ENCODE measurements at regions not wholly inside any gene's neighbourhood (a gene's known extent, or its start where the extent isn't known, plus 50 kb on each side); places are given as distances from the start of the nearest gene placed in this dataset.

- ChIA-PET POLR2A (no interaction called here), CTCF (no interaction called here)
- Histone ChIP-seq H3K4me3 (ENCODE audit: low read depth, low read length) (no peak overlapping the region), H3K36me3 (ENCODE audit: control insufficient read depth in 2 of 2, insufficient read depth in 1 of 2, low read length in 2 of 2) (no peaks in the 10 kb centered on the region), H3K27ac (ENCODE audit: extremely low read depth, low read depth, low read length) (no peak overlapping the region), H3K9me3 (ENCODE audit: control insufficient read depth, insufficient read depth, low read depth, low read length) (no peaks in the 10 kb centered on the region), H3K4me1 (ENCODE audit: control insufficient read depth, insufficient read depth, low read length) (no peaks in the 10 kb centered on the region)
- TF ChIP-seq ZNF701 (tag by site-specific recombination; IDR thresholded peaks at IDR 0.05) = no peak
- TF ChIP-seq ZNF23 (tag by site-specific recombination; IDR thresholded peaks at IDR 0.05; ENCODE audit: borderline replicate concordance) = no peak
- no peak for TF ChIP-seq ELK4 (IDR thresholded peaks at IDR 0.05; ENCODE audit: borderline replicate concordance, low read depth, low read length)
- no peak for TF ChIP-seq ZNF114 (tag by site-specific recombination; IDR thresholded peaks at IDR 0.05)
- TF ChIP-seq ZNF184 (tag by site-specific recombination; IDR thresholded peaks at IDR 0.05) = no peak
- no peak for TF ChIP-seq GLIS1 (tag by site-specific recombination; IDR thresholded peaks at IDR 0.05)
- no peak for TF ChIP-seq ZBTB26 (tag by site-specific recombination; optimal IDR thresholded peaks at IDR 0.05)
- TF ChIP-seq RBAK (tag by site-specific recombination; IDR thresholded peaks at IDR 0.05) = no peak
- no peak for TF ChIP-seq YY2 (tag by site-specific recombination; IDR thresholded peaks at IDR 0.05)
- TF ChIP-seq PBX3 (CRISPR knock-in tag; IDR thresholded peaks at IDR 0.05) = no peak
- TF ChIP-seq ZNF692 (tag by site-specific recombination; IDR thresholded peaks at IDR 0.05) = no peak
- TF ChIP-seq CTCF (tag by site-specific recombination; IDR thresholded peaks at IDR 0.05) = no peak
- no peak for TF ChIP-seq ZNF596 (tag by site-specific recombination; IDR thresholded peaks at IDR 0.05)
These were observed 156.1 kb upstream of the STEAP4 start for GRCh38 chr7:88462799-88463198.

GRCh38 chr7:88460650-88461049 is 154.0 kb upstream of the STEAP4 start:
- no peaks in the 10 kb centered on the region for H3K4me1 ChIP-seq (ENCODE audit: control insufficient read depth, insufficient read depth, low read length)
- H3K36me3 ChIP-seq (ENCODE audit: control insufficient read depth in 2 of 2, insufficient read depth in 1 of 2, low read length in 2 of 2) = no peaks in the 10 kb centered on the region
- CTCF ChIA-PET = no interaction called here
- H3K27ac ChIP-seq (ENCODE audit: extremely low read depth, low read depth, low read length) = no peak overlapping the region
- H3K4me3 ChIP-seq (ENCODE audit: low read depth, low read length) = no peak overlapping the region
- POLR2A ChIA-PET = no interaction called here
- H3K9me3 ChIP-seq (ENCODE audit: control insufficient read depth, insufficient read depth, low read depth, low read length) = no peaks in the 10 kb centered on the region
- TF ChIP-seq PRDM10 (tag by site-specific recombination; IDR thresholded peaks at IDR 0.05) = no peak
- no peak for TF ChIP-seq ZNF560 (tag by site-specific recombination; IDR thresholded peaks at IDR 0.05; ENCODE audit: borderline replicate concordance)
- no peak for TF ChIP-seq ZNF544 (tag by site-specific recombination; IDR thresholded peaks at IDR 0.05)
- no peak for TF ChIP-seq ZSCAN16 (tag by site-specific recombination; IDR thresholded peaks at IDR 0.05)
- no peak for TF ChIP-seq ZNF350 (tag by site-specific recombination; IDR thresholded peaks at IDR 0.05)
- no peak for TF ChIP-seq ZNF184 (tag by site-specific recombination; IDR thresholded peaks at IDR 0.05)
- TF ChIP-seq SCRT1 (tag by site-specific recombination; IDR thresholded peaks at IDR 0.05; ENCODE audit: borderline replicate concordance) = no peak
- TF ChIP-seq MZF1 (tag by site-specific recombination; IDR thresholded peaks at IDR 0.05; ENCODE audit: borderline replicate concordance) = no peak
- TF ChIP-seq ZBTB8A (tag by site-specific recombination; IDR thresholded peaks at IDR 0.05) = no peak
- TF ChIP-seq ZNF707 (tag by site-specific recombination; IDR thresholded peaks at IDR 0.05) = no peak
- no peak for TF ChIP-seq ZBTB10 (tag by site-specific recombination; IDR thresholded peaks at IDR 0.05)
